ENCODE measurements at regions not wholly inside any gene's neighbourhood (a gene's known extent, or its start where the extent isn't known, plus 50 kb on each side); places are given as distances from the start of the nearest gene placed in this dataset.

DNA sequence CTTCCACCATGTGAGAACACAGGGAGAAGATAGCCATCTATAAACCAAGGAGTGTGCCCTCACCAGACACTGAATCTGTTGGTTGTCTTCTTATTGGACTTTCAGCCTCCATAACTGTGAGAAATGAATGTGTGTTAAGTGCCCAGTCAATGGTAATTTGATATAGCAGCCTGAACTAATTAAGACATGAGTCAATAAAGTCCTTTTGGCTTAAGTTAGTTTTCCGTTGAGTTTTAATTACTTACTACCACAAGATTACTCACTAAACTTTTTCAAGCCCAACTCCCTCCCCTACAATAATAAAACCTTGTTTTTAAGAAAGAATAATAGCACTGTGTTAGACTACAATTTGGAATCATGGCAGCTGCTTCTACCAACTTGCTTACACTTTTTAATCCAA, 324.2 kb downstream of the PCDH19 start:
- POLR2A ChIA-PET = no interaction called here
- TF ChIP-seq MZF1 (tag by site-specific recombination; IDR thresholded peaks at IDR 0.05; ENCODE audit: borderline replicate concordance) = no peak
- TF ChIP-seq ZNF175 (tag by site-specific recombination; IDR thresholded peaks at IDR 0.05) = no peak
- no peak for TF ChIP-seq KLF10 (tag by site-specific recombination; IDR thresholded peaks at IDR 0.05)
- no peak for TF ChIP-seq REPIN1 (tag by site-specific recombination; IDR thresholded peaks at IDR 0.05; ENCODE audit: low read depth)
- TF ChIP-seq PRDM1 (tag by site-specific recombination; IDR thresholded peaks at IDR 0.05) = no peak
- no peak for TF ChIP-seq ZNF629 (tag by site-specific recombination; IDR thresholded peaks at IDR 0.05)
- no peak for TF ChIP-seq ZNF501 (tag by site-specific recombination; IDR thresholded peaks at IDR 0.05)
- no peak for TF ChIP-seq ZFP3 (tag by site-specific recombination; IDR thresholded peaks at IDR 0.05; ENCODE audit: low read depth)
- TF ChIP-seq ZNF354C (tag by site-specific recombination; IDR thresholded peaks at IDR 0.05; ENCODE audit: borderline replicate concordance, low read depth) = no peak
- no peak for TF ChIP-seq ZNF521 (tag by site-specific recombination; IDR thresholded peaks at IDR 0.05)
- TF ChIP-seq, protein P1, sequence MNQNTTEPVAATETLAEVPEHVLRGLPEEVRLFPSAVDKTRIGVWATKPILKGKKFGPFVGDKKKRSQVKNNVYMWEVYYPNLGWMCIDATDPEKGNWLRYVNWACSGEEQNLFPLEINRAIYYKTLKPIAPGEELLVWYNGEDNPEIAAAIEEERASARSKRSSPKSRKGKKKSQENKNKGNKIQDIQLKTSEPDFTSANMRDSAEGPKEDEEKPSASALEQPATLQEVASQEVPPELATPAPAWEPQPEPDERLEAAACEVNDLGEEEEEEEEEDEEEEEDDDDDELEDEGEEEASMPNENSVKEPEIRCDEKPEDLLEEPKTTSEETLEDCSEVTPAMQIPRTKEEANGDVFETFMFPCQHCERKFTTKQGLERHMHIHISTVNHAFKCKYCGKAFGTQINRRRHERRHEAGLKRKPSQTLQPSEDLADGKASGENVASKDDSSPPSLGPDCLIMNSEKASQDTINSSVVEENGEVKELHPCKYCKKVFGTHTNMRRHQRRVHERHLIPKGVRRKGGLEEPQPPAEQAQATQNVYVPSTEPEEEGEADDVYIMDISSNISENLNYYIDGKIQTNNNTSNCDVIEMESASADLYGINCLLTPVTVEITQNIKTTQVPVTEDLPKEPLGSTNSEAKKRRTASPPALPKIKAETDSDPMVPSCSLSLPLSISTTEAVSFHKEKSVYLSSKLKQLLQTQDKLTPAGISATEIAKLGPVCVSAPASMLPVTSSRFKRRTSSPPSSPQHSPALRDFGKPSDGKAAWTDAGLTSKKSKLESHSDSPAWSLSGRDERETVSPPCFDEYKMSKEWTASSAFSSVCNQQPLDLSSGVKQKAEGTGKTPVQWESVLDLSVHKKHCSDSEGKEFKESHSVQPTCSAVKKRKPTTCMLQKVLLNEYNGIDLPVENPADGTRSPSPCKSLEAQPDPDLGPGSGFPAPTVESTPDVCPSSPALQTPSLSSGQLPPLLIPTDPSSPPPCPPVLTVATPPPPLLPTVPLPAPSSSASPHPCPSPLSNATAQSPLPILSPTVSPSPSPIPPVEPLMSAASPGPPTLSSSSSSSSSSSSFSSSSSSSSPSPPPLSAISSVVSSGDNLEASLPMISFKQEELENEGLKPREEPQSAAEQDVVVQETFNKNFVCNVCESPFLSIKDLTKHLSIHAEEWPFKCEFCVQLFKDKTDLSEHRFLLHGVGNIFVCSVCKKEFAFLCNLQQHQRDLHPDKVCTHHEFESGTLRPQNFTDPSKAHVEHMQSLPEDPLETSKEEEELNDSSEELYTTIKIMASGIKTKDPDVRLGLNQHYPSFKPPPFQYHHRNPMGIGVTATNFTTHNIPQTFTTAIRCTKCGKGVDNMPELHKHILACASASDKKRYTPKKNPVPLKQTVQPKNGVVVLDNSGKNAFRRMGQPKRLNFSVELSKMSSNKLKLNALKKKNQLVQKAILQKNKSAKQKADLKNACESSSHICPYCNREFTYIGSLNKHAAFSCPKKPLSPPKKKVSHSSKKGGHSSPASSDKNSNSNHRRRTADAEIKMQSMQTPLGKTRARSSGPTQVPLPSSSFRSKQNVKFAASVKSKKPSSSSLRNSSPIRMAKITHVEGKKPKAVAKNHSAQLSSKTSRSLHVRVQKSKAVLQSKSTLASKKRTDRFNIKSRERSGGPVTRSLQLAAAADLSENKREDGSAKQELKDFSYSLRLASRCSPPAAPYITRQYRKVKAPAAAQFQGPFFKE (tag by site-specific recombination; IDR thresholded peaks at IDR 0.05; ENCODE audit: borderline replicate concordance) = no peak

DNA sequence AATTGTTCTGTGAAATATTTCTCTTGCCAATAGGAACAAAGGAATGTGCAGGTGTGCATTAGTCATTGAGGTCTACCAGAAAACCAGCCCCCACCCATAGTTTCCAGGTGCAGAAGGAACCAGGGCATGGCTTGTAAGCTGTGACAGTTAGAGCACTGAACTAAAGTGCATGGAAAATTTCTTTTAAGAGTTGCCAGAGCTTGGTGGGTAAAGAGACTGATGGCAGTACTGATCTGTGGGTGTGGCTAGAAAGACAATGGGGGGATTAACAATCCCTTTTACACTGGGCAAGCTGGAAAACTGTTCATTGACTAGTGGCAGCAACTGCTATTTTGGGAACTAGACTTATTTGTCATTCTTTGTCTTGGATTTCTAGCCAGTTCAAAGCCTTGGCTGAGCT, 326.9 kb downstream of the PCDH19 start:
- ChIA-PET POLR2A (no interaction called here), CTCF (no interaction called here)
- Histone ChIP-seq H3K36me3 (ENCODE audit: control insufficient read depth in 2 of 2, insufficient read depth in 1 of 2, low read length in 2 of 2) (no peaks in the 10 kb centered on the region), H3K4me1 (ENCODE audit: control insufficient read depth, insufficient read depth, low read length) (no peaks in the 10 kb centered on the region), H3K4me3 (ENCODE audit: low read depth, low read length) (no peak overlapping the region), H3K9me3 (ENCODE audit: control insufficient read depth, insufficient read depth, low read depth, low read length) (no peaks in the 10 kb centered on the region), H3K27ac (ENCODE audit: extremely low read depth, low read depth, low read length) (no peak overlapping the region)
- no peak for TF ChIP-seq ZNF324 (tag by site-specific recombination; IDR thresholded peaks at IDR 0.05)
- TF ChIP-seq ZNF792 (tag by site-specific recombination; IDR thresholded peaks at IDR 0.05) = no peak
- no peak for TF ChIP-seq ZNF426 (tag by site-specific recombination; IDR thresholded peaks at IDR 0.05)
- no peak for TF ChIP-seq ZNF416 (tag by site-specific recombination; IDR thresholded peaks at IDR 0.05)
- no peak for TF ChIP-seq KLF1 (tag by site-specific recombination; IDR thresholded peaks at IDR 0.05)
- TF ChIP-seq ZNF10 (tag by site-specific recombination; IDR thresholded peaks at IDR 0.05) = no peak
- no peak for TF ChIP-seq ZNF223 (tag by site-specific recombination; IDR thresholded peaks at IDR 0.05)
- TF ChIP-seq, protein P2, sequence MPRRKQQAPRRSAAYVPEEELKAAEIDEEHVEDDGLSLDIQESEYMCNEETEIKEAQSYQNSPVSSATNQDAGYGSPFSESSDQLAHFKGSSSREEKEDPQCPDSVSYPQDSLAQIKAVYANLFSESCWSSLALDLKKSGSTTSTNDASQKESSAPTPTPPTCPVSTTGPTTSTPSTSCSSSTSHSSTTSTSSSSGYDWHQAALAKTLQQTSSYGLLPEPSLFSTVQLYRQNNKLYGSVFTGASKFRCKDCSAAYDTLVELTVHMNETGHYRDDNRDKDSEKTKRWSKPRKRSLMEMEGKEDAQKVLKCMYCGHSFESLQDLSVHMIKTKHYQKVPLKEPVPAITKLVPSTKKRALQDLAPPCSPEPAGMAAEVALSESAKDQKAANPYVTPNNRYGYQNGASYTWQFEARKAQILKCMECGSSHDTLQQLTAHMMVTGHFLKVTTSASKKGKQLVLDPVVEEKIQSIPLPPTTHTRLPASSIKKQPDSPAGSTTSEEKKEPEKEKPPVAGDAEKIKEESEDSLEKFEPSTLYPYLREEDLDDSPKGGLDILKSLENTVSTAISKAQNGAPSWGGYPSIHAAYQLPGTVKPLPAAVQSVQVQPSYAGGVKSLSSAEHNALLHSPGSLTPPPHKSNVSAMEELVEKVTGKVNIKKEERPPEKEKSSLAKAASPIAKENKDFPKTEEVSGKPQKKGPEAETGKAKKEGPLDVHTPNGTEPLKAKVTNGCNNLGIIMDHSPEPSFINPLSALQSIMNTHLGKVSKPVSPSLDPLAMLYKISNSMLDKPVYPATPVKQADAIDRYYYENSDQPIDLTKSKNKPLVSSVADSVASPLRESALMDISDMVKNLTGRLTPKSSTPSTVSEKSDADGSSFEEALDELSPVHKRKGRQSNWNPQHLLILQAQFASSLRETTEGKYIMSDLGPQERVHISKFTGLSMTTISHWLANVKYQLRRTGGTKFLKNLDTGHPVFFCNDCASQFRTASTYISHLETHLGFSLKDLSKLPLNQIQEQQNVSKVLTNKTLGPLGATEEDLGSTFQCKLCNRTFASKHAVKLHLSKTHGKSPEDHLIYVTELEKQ (tag by site-specific recombination; IDR thresholded peaks at IDR 0.05; ENCODE audit: borderline replicate concordance) = no peak
- TF ChIP-seq, protein P3, sequence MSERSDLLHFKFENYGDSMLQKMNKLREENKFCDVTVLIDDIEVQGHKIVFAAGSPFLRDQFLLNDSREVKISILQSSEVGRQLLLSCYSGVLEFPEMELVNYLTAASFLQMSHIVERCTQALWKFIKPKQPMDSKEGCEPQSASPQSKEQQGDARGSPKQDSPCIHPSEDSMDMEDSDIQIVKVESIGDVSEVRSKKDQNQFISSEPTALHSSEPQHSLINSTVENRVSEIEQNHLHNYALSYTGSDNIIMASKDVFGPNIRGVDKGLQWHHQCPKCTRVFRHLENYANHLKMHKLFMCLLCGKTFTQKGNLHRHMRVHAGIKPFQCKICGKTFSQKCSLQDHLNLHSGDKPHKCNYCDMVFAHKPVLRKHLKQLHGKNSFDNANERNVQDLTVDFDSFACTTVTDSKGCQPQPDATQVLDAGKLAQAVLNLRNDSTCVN (tag by site-specific recombination; optimal IDR thresholded peaks at IDR 0.05) = no peak
- TF ChIP-seq, protein P4, sequence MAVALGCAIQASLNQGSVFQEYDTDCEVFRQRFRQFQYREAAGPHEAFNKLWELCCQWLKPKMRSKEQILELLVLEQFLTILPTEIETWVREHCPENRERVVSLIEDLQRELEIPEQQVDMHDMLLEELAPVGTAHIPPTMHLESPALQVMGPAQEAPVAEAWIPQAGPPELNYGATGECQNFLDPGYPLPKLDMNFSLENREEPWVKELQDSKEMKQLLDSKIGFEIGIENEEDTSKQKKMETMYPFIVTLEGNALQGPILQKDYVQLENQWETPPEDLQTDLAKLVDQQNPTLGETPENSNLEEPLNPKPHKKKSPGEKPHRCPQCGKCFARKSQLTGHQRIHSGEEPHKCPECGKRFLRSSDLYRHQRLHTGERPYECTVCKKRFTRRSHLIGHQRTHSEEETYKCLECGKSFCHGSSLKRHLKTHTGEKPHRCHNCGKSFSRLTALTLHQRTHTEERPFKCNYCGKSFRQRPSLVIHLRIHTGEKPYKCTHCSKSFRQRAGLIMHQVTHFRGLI (tag by site-specific recombination; IDR thresholded peaks at IDR 0.05) = no peak
- no peak for TF ChIP-seq BCL11A (tag by site-specific recombination; IDR thresholded peaks at IDR 0.05; ENCODE audit: low read depth)
- no peak for TF ChIP-seq IKZF3 (tag by site-specific recombination; IDR thresholded peaks at IDR 0.05)
- TF ChIP-seq, protein P5, sequence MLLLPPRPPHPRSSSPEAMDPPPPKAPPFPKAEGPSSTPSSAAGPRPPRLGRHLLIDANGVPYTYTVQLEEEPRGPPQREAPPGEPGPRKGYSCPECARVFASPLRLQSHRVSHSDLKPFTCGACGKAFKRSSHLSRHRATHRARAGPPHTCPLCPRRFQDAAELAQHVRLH (tag by site-specific recombination; IDR thresholded peaks at IDR 0.05) = no peak

More for the DNA sequence above, 324.2 kb downstream of the PCDH19 start:
- no peak overlapping the region for H3K27ac ChIP-seq (ENCODE audit: extremely low read depth, low read depth, low read length)
- H3K4me1 ChIP-seq (ENCODE audit: control insufficient read depth, insufficient read depth, low read length) = no peaks in the 10 kb centered on the region
- H3K36me3 ChIP-seq (ENCODE audit: control insufficient read depth in 2 of 2, insufficient read depth in 1 of 2, low read length in 2 of 2) = no peaks in the 10 kb centered on the region
- H3K9me3 ChIP-seq (ENCODE audit: control insufficient read depth, insufficient read depth, low read depth, low read length) = no peaks in the 10 kb centered on the region
- CTCF ChIA-PET = no interaction called here
- no peak overlapping the region for H3K4me3 ChIP-seq (ENCODE audit: low read depth, low read length)

Data from HEK293 (cell line).